ENCODE measurements at regions not wholly inside any gene's neighbourhood (a gene's known extent, or its start where the extent isn't known, plus 50 kb on each side); places are given as distances from the start of the nearest gene placed in this dataset.

GRCh38 chr1:232894436-232894835 lies 56.0 kb upstream of the NTPCR start:
- Histone ChIP-seq H3K4me3 (ENCODE audit: low read depth, low read length) (no peak overlapping the region), H3K27me3 (replicated peaks; ENCODE audit: control insufficient read depth, insufficient read depth, low read length) (no peaks in the 10 kb centered on the region), H3K4me1 (0 out of 2 replicates have a peak, but pooled peaks cover under 1% of the 10 kb centered on the region), H3K9me3 (0 out of 2 replicates have a peak, but pooled peaks cover 3% of the 10 kb centered on the region), H3K36me3 (ENCODE audit: control insufficient read depth, insufficient read depth, low read length) (no peaks in the 10 kb centered on the region)
- ChIA-PET CTCF (no interaction called here), POLR2A (no interaction called here)
- Mint-ChIP-seq H3K4me3 (ENCODE audit: unreplicated experiment) (no peak overlapping the region), H3K4me1 (ENCODE audit: low read depth, unreplicated experiment) (no peaks in the 10 kb centered on the region), H3K27me3 (ENCODE audit: insufficient read depth, unreplicated experiment) (no peaks in the 10 kb centered on the region), H3K9me3 (ENCODE audit: unreplicated experiment) (peaks cover 11% of the 10 kb centered on the region), H3K36me3 (ENCODE audit: insufficient read depth, unreplicated experiment) (no peaks in the 10 kb centered on the region), H3K27ac (ENCODE audit: unreplicated experiment) (no peak overlapping the region)
- intact Hi-C loops (cut with micrococcal nuclease; ENCODE audit: unreplicated experiment): no loop called here
- no TSS peak for BruUV-seq (replicated peaks)
- no peak for DNase-seq
- TF ChIP-seq CTCF (IDR thresholded peaks at IDR 0.05; ENCODE audit: insufficient read depth in 1 of 2, low read depth in 1 of 2, low read length in 1 of 2, severe bottlenecking in 1 of 2, unreplicated experiment in 1 of 2): no peak

GRCh38 chr1:232897949-232898465 lies 52.4 kb upstream of the NTPCR start:
- no peaks in the 10 kb centered on the region for H3K36me3 Mint-ChIP-seq (ENCODE audit: insufficient read depth, unreplicated experiment)
- CTCF ChIA-PET: no interaction called here
- peaks cover 22% of the 10 kb centered on the region for H3K4me1 Mint-ChIP-seq (ENCODE audit: low read depth, unreplicated experiment)
- DNase-seq: no peak
- Histone ChIP-seq H3K27me3 (replicated peaks; ENCODE audit: control insufficient read depth, insufficient read depth, low read length) (no peaks in the 10 kb centered on the region), H3K4me3 (ENCODE audit: low read depth, low read length) (no peak overlapping the region), H3K36me3 (ENCODE audit: control insufficient read depth, insufficient read depth, low read length) (no peaks in the 10 kb centered on the region), H3K4me1 (peaks cover 27% of the 10 kb centered on the region), H3K9me3 (0 out of 2 replicates have a peak, but pooled peaks cover 3% of the 10 kb centered on the region)
- no peaks in the 10 kb centered on the region for H3K9me3 Mint-ChIP-seq (ENCODE audit: unreplicated experiment)
- no peak overlapping the region for H3K27ac Mint-ChIP-seq (ENCODE audit: unreplicated experiment)
- BruUV-seq (replicated peaks): no TSS peak
- H3K27me3 Mint-ChIP-seq (ENCODE audit: insufficient read depth, unreplicated experiment): no peaks in the 10 kb centered on the region
- POLR2A ChIA-PET: no interaction called here
- intact Hi-C loops (cut with micrococcal nuclease; ENCODE audit: unreplicated experiment): no loop called here
- H3K4me3 Mint-ChIP-seq (ENCODE audit: unreplicated experiment): no peak overlapping the region
- no peak for TF ChIP-seq CTCF (IDR thresholded peaks at IDR 0.05; ENCODE audit: insufficient read depth in 1 of 2, low read depth in 1 of 2, low read length in 1 of 2, severe bottlenecking in 1 of 2, unreplicated experiment in 1 of 2)

GRCh38 chr1:232899268-232899667 lies 51.1 kb upstream of the NTPCR start:
- POLR2A ChIA-PET: no interaction called here
- H3K4me3 Mint-ChIP-seq (ENCODE audit: unreplicated experiment): no peak overlapping the region

More at GRCh38 chr1:232899268-232899667, 51.1 kb upstream of the NTPCR start:
- H3K9me3 Mint-ChIP-seq (ENCODE audit: unreplicated experiment): no peaks in the 10 kb centered on the region
- no peak overlapping the region for H3K27ac Mint-ChIP-seq (ENCODE audit: unreplicated experiment)
- CTCF ChIA-PET: interaction anchor here (1.0 kb wide), 1 partner anchor 19 kb away, joined by 4 read pairs; no protein-coding TSS in a partner anchor
- intact Hi-C loops (cut with micrococcal nuclease; ENCODE audit: unreplicated experiment): no loop called here
- H3K4me1 Mint-ChIP-seq (ENCODE audit: low read depth, unreplicated experiment): peaks cover 24% of the 10 kb centered on the region
- DNase-seq: no peak
- no peaks in the 10 kb centered on the region for H3K36me3 Mint-ChIP-seq (ENCODE audit: insufficient read depth, unreplicated experiment)
- Histone ChIP-seq H3K4me1 (peaks cover 40% of the 10 kb centered on the region), H3K9me3 (0 out of 2 replicates have a peak, but pooled peaks cover 3% of the 10 kb centered on the region), H3K27me3 (replicated peaks; ENCODE audit: control insufficient read depth, insufficient read depth, low read length) (no peaks in the 10 kb centered on the region), H3K36me3 (ENCODE audit: control insufficient read depth, insufficient read depth, low read length) (no peaks in the 10 kb centered on the region), H3K4me3 (ENCODE audit: low read depth, low read length) (no peak overlapping the region)
- H3K27me3 Mint-ChIP-seq (ENCODE audit: insufficient read depth, unreplicated experiment): no peaks in the 10 kb centered on the region
- no TSS peak for BruUV-seq (replicated peaks)
- no peak for TF ChIP-seq CTCF (IDR thresholded peaks at IDR 0.05; ENCODE audit: insufficient read depth in 1 of 2, low read depth in 1 of 2, low read length in 1 of 2, severe bottlenecking in 1 of 2, unreplicated experiment in 1 of 2)
